GM04504 (cell line): ENCODE measurements at regions not wholly inside any gene's neighbourhood (a gene's known extent, or its start where the extent isn't known, plus 50 kb on each side); places are given as distances from the start of the nearest gene placed in this dataset.
"Not testable (repeated sequence)": the region's sequence is repeated elsewhere in the genome, so short reads cannot be mapped to it uniquely, and the experiment has no call there.

ENCODE experiments used
- DNase-seq: peaks from one replicate; pipeline ENCODE4 v3.0.0-alpha.2; 2012; ENCODE audit warnings: low read depth

DNA sequence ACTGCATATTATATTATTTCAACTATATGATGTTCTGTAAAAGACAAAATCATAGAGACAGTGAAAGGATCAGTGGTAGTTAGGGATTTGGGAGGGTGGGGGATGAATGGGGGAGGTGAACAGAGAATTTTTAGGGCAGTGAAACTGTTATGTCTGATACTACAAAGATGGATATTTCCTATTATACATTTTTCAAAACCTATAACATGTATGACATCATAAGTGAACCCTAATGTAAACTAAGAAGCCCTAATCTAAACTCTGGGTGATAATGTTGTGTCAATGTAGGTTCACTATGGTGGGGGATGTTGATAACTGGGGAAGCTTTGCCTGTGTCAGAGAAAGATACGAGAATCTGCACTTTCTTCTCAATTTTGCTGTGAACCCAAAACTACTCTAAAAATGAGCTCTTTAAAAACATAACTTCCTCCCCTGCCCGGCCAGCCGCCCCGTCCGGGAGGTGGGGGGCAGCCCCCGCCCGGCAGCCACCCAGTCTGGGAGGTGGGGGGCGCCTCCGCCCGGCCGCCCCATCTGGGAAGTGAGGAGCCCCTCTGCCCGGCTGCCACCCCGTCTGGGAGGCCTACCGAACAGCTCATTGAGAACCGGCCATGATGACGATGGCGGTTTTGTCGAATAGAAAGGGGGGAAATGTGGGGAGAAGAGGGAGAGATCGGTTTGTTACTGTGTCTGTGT, 234.4 kb downstream of the RPIA start:
- DNase-seq: no peak

- no peak for DNase-seq
Observed at GRCh38 chr2:88927128-88927527, 235.7 kb downstream of the RPIA start.

DNA sequence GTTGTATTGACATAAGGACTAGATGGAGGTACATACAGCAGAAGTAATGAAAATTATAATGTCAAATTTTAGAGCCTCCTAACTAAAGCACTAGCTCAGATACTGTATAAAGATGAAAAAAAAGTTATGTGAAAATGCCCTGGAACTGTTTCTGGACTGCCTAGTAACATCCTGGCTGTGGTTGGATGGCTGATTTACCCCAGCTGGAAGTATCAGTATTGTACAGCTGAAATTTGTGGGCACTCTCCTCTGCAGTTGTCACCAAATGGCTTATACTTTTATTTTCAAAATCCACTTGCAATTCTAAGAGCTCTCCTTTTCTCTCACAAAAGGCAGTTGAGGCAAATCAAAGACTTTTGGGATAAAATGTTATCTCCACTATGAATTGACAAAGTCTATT, 239.2 kb downstream of the RPIA start:
- no peak for DNase-seq

DNA sequence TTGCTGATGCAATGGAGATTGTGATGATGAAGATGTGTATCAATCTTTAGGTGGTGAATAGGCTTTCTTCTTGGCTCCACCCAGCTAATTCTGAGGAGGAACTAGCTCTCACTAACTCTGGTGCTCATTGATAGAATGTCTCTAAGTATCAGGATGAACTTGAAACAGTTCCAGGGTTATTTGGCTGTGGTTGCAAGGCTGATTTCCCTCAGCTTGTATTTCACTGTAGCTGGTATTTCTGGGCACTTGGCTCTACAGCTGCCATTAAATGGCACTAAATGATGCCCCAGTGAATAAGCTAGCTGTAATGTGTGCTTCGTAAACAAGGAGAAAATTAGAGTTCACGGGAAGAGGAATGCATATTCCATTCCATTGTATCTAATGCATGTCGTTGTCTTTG, 241.2 kb downstream of the RPIA start:
- DNase-seq: no peak

GRCh38 chr2:88933091-88933490, 241.6 kb downstream of the RPIA start:
- no peak for DNase-seq

GRCh38 chr2:88933980-88934379, 242.5 kb downstream of the RPIA start:
- DNase-seq: no peak

- DNase-seq: not testable (repeated sequence)
Observed at GRCh38 chr2:88941178-88941577, 249.7 kb downstream of the RPIA start.

GRCh38 chr2:88942798-88943197, 251.3 kb downstream of the RPIA start:
- DNase-seq: no peak

DNA sequence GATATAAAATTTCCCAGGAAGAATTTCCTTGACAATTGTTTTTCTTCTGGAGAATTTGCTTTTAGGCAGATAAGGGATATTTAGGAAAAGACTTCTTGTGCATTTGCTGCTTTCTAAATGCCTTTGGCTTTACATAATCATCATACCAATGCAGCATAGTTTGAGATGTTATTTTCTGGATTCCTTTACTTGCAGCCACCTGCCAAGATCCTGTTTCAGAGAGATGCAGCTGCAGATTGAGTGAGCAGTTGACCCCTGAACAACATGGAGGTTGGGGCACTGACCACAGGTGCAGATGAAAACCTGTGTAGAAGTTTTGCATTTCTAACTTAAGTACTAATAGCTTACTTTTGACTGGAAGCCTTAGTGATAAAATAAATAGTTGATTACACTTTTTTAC, 257.9 kb downstream of the RPIA start:
- DNase-seq: no peak

- no peak for DNase-seq
Observed at GRCh38 chr2:88950010-88950409, 258.5 kb downstream of the RPIA start.

DNA sequence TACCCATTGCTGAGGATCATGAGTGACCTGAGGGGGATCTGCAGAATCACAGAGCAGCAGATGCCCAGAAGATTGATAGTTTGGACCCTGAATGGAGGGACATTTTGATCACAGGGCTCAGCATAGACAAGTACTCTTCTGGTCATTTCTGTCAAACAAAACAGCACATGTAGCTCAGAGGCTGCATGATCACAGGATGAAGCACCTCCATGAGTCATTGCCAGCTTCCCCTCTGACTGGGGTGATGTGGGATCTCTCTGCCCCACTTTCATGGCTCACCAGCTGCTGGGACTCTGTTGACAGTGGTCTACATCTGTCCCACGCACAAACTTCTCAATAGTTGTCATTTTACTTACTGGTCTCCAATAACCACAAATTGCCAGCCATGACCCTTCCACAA, 264.1 kb downstream of the RPIA start:
- no peak for DNase-seq

GRCh38 chr2:88959480-88960204, 268.2 kb downstream of the RPIA start:
- DNase-seq: no peak

DNA sequence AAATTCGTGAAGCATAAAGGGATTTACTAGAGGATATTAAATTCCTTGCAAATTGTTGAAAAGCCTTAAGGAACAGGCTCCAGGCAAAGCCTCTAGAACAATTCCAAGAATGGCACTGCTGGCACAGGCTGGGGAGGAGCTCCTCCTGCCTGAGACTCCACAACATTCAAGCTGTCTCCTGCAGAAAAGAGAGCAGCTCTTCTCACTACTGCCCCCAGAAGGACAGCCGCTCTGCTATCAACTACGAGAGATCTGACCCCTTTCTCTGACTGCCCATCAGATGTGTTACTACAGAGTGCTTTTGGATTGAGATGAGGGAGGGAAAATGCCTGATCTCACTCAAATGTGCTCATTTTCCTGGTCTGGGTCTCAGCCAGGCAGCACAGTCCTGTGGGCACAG, 269.9 kb downstream of the RPIA start:
- not testable (repeated sequence) for DNase-seq

DNA sequence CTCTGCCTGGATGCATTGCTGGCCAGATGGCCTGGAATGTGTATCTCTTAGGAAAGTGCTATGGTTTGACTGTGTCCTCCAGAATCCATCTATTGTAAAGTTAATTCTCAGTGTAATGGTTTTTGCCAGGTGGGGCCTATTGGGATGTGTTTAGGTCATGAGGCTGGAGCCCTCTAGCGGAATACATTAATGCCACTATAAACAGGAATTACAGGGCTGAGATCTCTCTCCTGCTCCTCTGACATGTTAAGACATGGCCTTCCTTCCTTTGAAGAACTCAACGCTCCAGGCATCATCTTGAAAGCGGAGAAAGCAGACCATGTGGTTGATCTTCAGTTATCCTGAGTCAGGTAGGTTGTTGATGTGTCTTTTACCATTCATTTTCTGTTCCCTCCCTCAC, 276.4 kb downstream of the RPIA start:
- no peak for DNase-seq

DNA sequence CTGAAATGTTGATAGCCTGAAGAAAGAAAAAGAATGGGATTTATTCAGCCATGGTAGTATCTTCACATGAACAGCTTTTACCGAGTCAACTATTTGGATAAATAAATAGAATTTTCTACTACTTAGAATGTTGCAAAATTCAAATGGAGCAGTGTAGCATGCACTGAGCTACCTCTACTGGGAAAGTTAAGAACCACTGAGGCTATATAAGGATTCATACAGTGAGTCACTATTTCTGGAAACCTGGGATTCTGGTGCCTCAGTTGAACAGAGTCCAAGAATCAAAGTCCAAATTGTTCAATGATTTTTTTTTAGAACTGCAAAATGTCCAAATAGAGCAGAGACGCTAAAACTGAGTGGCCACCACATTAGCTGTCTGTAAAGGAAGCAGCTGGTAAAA, 286.5 kb downstream of the RPIA start:
- not testable (repeated sequence) for DNase-seq

GRCh38 chr2:88978446-88978845, 287.0 kb downstream of the RPIA start:
- DNase-seq: not testable (repeated sequence)

GRCh38 chr2:88984079-88984478, 292.6 kb downstream of the RPIA start:
- not testable (repeated sequence) for DNase-seq

- DNase-seq: not testable (repeated sequence)
Observed at GRCh38 chr2:88986721-88987330, 295.4 kb downstream of the RPIA start.

DNA sequence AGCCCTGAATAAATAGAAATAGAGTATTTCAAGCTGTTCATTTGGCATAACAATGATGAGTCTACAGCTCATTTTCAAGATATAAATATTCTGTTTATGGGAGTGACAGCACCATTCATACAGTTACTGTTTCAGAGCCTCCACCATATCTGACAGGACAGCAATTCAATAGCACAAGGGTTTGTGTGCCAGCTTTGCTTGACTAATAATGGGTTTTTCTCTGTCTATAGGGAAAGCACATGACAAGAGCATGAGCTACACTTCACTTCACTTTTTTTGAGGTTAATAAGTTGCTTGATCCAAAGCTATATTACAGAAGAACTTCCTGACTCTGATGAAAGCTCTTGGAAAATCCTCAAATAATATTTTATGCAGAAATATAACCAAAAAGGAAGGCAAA, 297.1 kb downstream of the RPIA start:
- DNase-seq: not testable (repeated sequence)

DNA sequence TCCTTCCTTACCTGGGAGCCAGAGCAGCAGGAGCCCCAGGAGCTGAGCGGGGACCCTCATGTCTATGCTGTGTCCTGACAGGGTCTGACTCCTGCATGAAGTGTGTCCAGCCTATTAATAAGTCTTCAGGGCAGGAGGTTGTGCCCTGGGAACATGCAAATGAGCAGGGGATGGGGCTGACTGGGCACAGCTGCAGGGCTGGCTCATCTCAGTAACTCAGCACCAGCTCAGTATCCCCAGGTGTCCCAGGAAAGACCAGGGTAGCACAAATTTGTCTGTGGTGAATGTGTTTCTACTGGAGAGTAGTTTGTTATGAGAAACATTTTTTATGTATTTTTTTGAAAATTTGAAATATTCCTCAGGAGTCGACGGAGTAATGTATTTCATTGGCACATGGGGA, 301.3 kb downstream of the RPIA start:
- DNase-seq: not testable (repeated sequence)

DNA sequence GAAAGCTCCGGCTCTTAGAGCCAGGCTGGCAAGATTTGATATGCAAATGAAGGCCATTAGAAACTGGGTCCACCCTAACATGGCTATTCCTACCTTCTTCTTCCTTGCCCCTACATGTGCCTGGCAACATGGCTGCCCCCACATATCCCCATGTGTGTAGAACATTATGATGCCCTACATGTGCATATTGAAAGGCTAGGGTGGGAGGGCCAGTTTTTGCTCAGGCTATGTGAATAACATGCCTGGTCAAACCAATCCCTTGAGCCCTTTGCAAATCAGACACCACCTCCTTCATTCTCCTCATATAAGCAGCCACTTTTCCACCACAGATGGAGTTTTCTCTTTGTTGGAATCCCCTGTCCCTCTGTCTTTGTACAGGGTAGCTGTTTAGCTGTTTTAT, 303.4 kb downstream of the RPIA start:
- DNase-seq: not testable (repeated sequence)

GRCh38 chr2:88996588-88996987, 305.1 kb downstream of the RPIA start:
- DNase-seq: not testable (repeated sequence)

DNA sequence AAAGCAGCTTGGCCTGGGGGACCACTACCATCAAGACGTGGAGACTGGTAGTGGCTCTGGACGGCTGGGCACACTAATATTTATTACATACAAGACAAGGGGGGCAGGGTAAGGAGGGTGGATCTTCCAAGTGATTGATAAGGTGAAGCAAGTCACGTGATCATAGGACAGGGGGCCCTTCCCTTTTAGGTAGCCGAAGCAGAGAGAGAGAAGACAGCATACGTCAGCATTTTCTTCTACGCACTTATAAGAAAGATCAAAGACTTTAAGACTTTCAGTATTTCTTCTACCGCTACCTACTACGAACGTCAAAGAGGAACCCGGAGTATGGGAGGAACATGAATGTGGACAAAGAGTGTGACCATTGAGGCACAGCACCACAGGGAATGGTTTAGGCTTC, 307.9 kb downstream of the RPIA start:
- DNase-seq: no peak
